H9 (cell line): ENCODE measurements at regions not wholly inside any gene's neighbourhood (a gene's known extent, or its start where the extent isn't known, plus 50 kb on each side); places are given as distances from the start of the nearest gene placed in this dataset.

ENCODE experiments used
- DNase-seq: peaks from one replicate; pipeline ENCODE4 v3.0.0-alpha.2; 2017
- H2AFZ ChIP-seq: one replicate; pipeline ENCODE4 v1.6.1; 2013; ENCODE audit warnings: mild to moderate bottlenecking, low read length, control low read depth, moderate library complexity
- H2AK5ac ChIP-seq: 2 replicates; pipeline ENCODE4 v1.6.1; 2013; ENCODE audit warnings: low read length, control low read depth, mixed read lengths; ENCODE audit not compliant: insufficient read length
- H2BK120ac ChIP-seq: one replicate; pipeline ENCODE4 v1.6.1; 2013; ENCODE audit warnings: low read depth, mild to moderate bottlenecking, low read length, control low read depth, inconsistent platforms; ENCODE audit not compliant: poor library complexity, severe bottlenecking
- H2BK12ac ChIP-seq: 2 replicates; pipeline ENCODE4 v1.6.1; 2013; ENCODE audit warnings: low read length, control low read depth, mixed read lengths, low read depth; ENCODE audit not compliant: insufficient read length
- H2BK15ac ChIP-seq: 2 replicates; pipeline ENCODE4 v1.6.1; 2013; ENCODE audit warnings: low read depth, low read length, control low read depth
- H2BK20ac ChIP-seq: one replicate; pipeline ENCODE4 v1.6.1; 2013; ENCODE audit warnings: low read depth, mild to moderate bottlenecking, low read length, control low read depth, inconsistent platforms; ENCODE audit not compliant: poor library complexity, severe bottlenecking
- H2BK5ac ChIP-seq: 2 replicates; pipeline ENCODE4 v1.6.1; 2013; ENCODE audit warnings: low read length, control low read depth, mixed read lengths; ENCODE audit not compliant: insufficient read length
- H3K14ac ChIP-seq: 2 replicates; pipeline ENCODE4 v1.6.1; 2013; ENCODE audit warnings: low read length, control low read depth; ENCODE audit not compliant: insufficient read depth
- H3K18ac ChIP-seq: 2 replicates; pipeline ENCODE4 v1.6.1; 2013; ENCODE audit warnings: low read depth, mild to moderate bottlenecking, mixed read lengths, low read length, control low read depth; ENCODE audit not compliant: insufficient read length
- H3K23ac ChIP-seq: 2 replicates; pipeline ENCODE4 v1.6.1; 2013; ENCODE audit warnings: low read length, control low read depth, mixed read lengths, low read depth; ENCODE audit not compliant: insufficient read length
- H3K23me2 ChIP-seq: 2 replicates; pipeline ENCODE4 v1.6.1; 2013; ENCODE audit warnings: low read depth, mild to moderate bottlenecking, mixed read lengths, low read length, control low read depth; ENCODE audit not compliant: insufficient read length, poor library complexity, severe bottlenecking
- H3K27ac ChIP-seq: 2 replicates; pipeline ENCODE4 v1.5.1; 2013; ENCODE audit warnings: low read length, control low read depth, mixed read lengths, low read depth; ENCODE audit not compliant: insufficient read length
- H3K27me3 ChIP-seq: 2 replicates; pipeline ENCODE4 v1.6.1; 2013; ENCODE audit warnings: low read length, control low read depth, inconsistent platforms; ENCODE audit not compliant: insufficient read depth
- H3K4ac ChIP-seq: 2 replicates; pipeline ENCODE4 v1.6.1; 2013; ENCODE audit warnings: low read depth, mild to moderate bottlenecking, control low read depth, inconsistent platforms, low read length, moderate library complexity
- H3K4me1 ChIP-seq: 2 replicates; pipeline ENCODE4 v1.6.1; 2013; ENCODE audit warnings: low read length, control low read depth, inconsistent platforms; ENCODE audit not compliant: insufficient read depth
- H3K4me2 ChIP-seq: 2 replicates; pipeline ENCODE4 v1.6.1; 2013; ENCODE audit warnings: low read length, control low read depth, mixed read lengths; ENCODE audit not compliant: insufficient read length, insufficient read depth
- H3K56ac ChIP-seq: 2 replicates; pipeline ENCODE4 v1.6.1; 2013; ENCODE audit warnings: low read depth, mild to moderate bottlenecking, mixed read lengths, low read length, control low read depth; ENCODE audit not compliant: insufficient read length
- H3K79me1 ChIP-seq: 2 replicates; pipeline ENCODE4 v1.6.1; 2013; ENCODE audit warnings: low read depth, mild to moderate bottlenecking, moderate library complexity, low read length, control low read depth, inconsistent platforms; ENCODE audit not compliant: insufficient read depth, poor library complexity, severe bottlenecking
- H3K79me2 ChIP-seq: 2 replicates; pipeline ENCODE4 v1.6.1; 2013; ENCODE audit warnings: low read length, control low read depth, inconsistent platforms; ENCODE audit not compliant: insufficient read depth
- H3K9ac ChIP-seq: 2 replicates; pipeline ENCODE4 v1.6.1; 2013; ENCODE audit warnings: low read length, control low read depth, mixed read lengths; ENCODE audit not compliant: insufficient read length; ENCODE audit errors: extremely low read depth
- H3K9me3 ChIP-seq: one replicate; pipeline ENCODE4 v1.6.1; 2013; ENCODE audit warnings: low read depth, low read length, inconsistent platforms; ENCODE audit not compliant: control insufficient read depth
- H3T11ph ChIP-seq: one replicate; pipeline ENCODE4 v1.6.1; 2013; ENCODE audit warnings: mild to moderate bottlenecking, low read length, control low read depth, inconsistent platforms
- H4K20me1 ChIP-seq: one replicate; pipeline ENCODE4 v1.6.1; 2013; ENCODE audit not compliant: control insufficient read depth, insufficient read length, insufficient read depth
- H4K5ac ChIP-seq: 2 replicates; pipeline ENCODE4 v1.6.1; 2013; ENCODE audit warnings: low read depth, mild to moderate bottlenecking, mixed read lengths, low read length, control low read depth; ENCODE audit not compliant: insufficient read length
- H4K8ac ChIP-seq: replicated peaks from 2 replicates; pipeline ENCODE4 v1.6.1; 2013; ENCODE audit warnings: low read length, control low read depth, mixed read lengths, low read depth; ENCODE audit not compliant: insufficient read length
- H4K91ac ChIP-seq: 2 replicates; pipeline ENCODE4 v1.6.1; 2013; ENCODE audit warnings: low read depth, mild to moderate bottlenecking, moderate library complexity, mixed read lengths, low read length, control low read depth; ENCODE audit not compliant: insufficient read length
- H3K27ac Mint-ChIP-seq, 3 experiments: 2 replicates in 2 of 3; 3 replicates in 1 of 3; pipeline ENCODE4 v1.8.0; 2020 to 2021; ENCODE audit warnings: mixed read lengths in 3 of 3, mild to moderate bottlenecking in 1 of 3, moderate library complexity in 1 of 3
- H3K27me3 Mint-ChIP-seq: 2 replicates; pipeline ENCODE4 v1.8.0; 2021; ENCODE audit warnings: low read depth, mild to moderate bottlenecking, moderate library complexity, mixed read lengths
- H3K36me3 Mint-ChIP-seq, 3 experiments: 2 replicates in 2 of 3; 3 replicates in 1 of 3; pipeline ENCODE4 v1.8.0; 2020 to 2021; ENCODE audit warnings: low read depth in 3 of 3, mixed read lengths in 3 of 3; ENCODE audit not compliant: insufficient read depth in 1 of 3
- H3K4me1 Mint-ChIP-seq, 2 experiments: 2 replicates each; pipeline ENCODE4 v1.8.0; 2020; ENCODE audit warnings: mixed read lengths in 2 of 2
- H3K4me3 Mint-ChIP-seq, 2 experiments: 2 replicates in 1 of 2; 3 replicates in 1 of 2; pipeline ENCODE4 v1.8.0; 2020 to 2021; ENCODE audit warnings: mild to moderate bottlenecking in 2 of 2, mixed read lengths in 2 of 2, moderate library complexity in 1 of 2
- H3K9me3 Mint-ChIP-seq, 2 experiments: 2 replicates in 1 of 2; 3 replicates in 1 of 2; pipeline ENCODE4 v1.8.0; 2020; ENCODE audit warnings: mild to moderate bottlenecking in 2 of 2, mixed read lengths in 2 of 2, moderate library complexity in 1 of 2
- CTCF ChIP-seq: fragments of 200-600 bp; sonication (generic); conservative IDR thresholded peaks from 3 replicates; pipeline ENCODE4 v1.8.0; 2021; ENCODE audit warnings: antibody characterized with exemption, mild to moderate bottlenecking
- WGBS: extraction: QIAGEN DNeasy Blood & Tissue Kit; methylation state at CpG from one replicate; pipeline ENCODE4 v1.1.7; 2013; ENCODE audit warnings: missing lambda C conversion rate, low lambda C conversion rate, mixed read lengths; ENCODE audit not compliant: insufficient read length; ENCODE audit errors: extremely low coverage; 5-methylcytosine and 5-hydroxymethylcytosine counted together

GRCh38 chr10:21243748-21244257 is 281.7 kb downstream of the SKIDA1 start:
- Histone ChIP-seq H3K9me3 (no peaks in the 10 kb centered on the region), H3K4me1 (no peaks in the 10 kb centered on the region; the same call in 1 of the 2 replicates), H4K20me1 (no peaks in the 10 kb centered on the region), H3K79me2 (no peaks in the 10 kb centered on the region), H4K5ac (no peak overlapping the region), H2BK15ac (no peak overlapping the region), H3K18ac (no peak overlapping the region), H2AK5ac (no peak overlapping the region), H3K27ac (no peak overlapping the region), H2BK20ac (no peak overlapping the region), H4K91ac (no peak overlapping the region), H3K23me2 (no peaks in the 10 kb centered on the region), H2BK120ac (no peak overlapping the region), H3K14ac (no peak overlapping the region), H3T11ph (no peak overlapping the region), H2AFZ (no peak overlapping the region), H4K8ac (no peak overlapping the region), H3K9ac (no peak overlapping the region), H3K56ac (no peak overlapping the region), H3K23ac (no peak overlapping the region), H2BK12ac (no peak overlapping the region), H3K79me1 (no peaks in the 10 kb centered on the region), H3K4me2 (no peak overlapping the region), H2BK5ac (no peak overlapping the region), H3K27me3 (no peaks in the 10 kb centered on the region), H3K4ac (no peak overlapping the region)
- Mint-ChIP-seq H3K4me3 (no peak overlapping the region), H3K27me3 (no peaks in the 10 kb centered on the region), H3K4me1 (peaks cover 2 to 3% of the 10 kb centered on the region in 2 experiments; a peak in 2 of 4 replicates), H3K36me3 (peaks cover 0 to 4% (median 0%) of the 10 kb centered on the region in 3 experiments; a peak in 3 of 7 replicates), H3K9me3 (no peaks in the 10 kb centered on the region), H3K27ac (no peak overlapping the region)
- DNase-seq, result no peak
- WGBS, result no CpG with 5 or more reads among the region's 8 CpGs
- TF ChIP-seq CTCF, result no peak
